DOHH2 (cell line): ENCODE measurements at regions not wholly inside any gene's neighbourhood (a gene's known extent, or its start where the extent isn't known, plus 50 kb on each side); places are given as distances from the start of the nearest gene placed in this dataset.

Experiments
- H3F3A ChIP-seq: fragments of 200-600 bp; sonication (generic), shearing (Covaris generic); 2 replicates; pipeline ENCODE4 v1.6.0; 2016; ENCODE audit warnings: antibody characterized with exemption, mild to moderate bottlenecking; ENCODE audit not compliant: control insufficient read depth, insufficient read depth
- H3K27ac ChIP-seq: fragments of 200-600 bp; sonication (generic); 2 replicates; pipeline ENCODE4 v1.5.1; 2014; ENCODE audit warnings: low read depth, mild to moderate bottlenecking, low read length, moderate library complexity
- H3K27me3 ChIP-seq: fragments of 200-600 bp; sonication (generic); 2 replicates; pipeline ENCODE4 v1.6.1; 2014; ENCODE audit warnings: mild to moderate bottlenecking, low read length, mixed read lengths; ENCODE audit not compliant: control insufficient read depth
- H3K36me3 ChIP-seq: fragments of 200-600 bp; sonication (generic); 2 replicates; pipeline ENCODE4 v1.6.1; 2014; ENCODE audit warnings: mild to moderate bottlenecking, low read length, moderate library complexity, mixed read lengths; ENCODE audit not compliant: control insufficient read depth
- H3K4me1 ChIP-seq: fragments of 200-600 bp; sonication (generic); 2 replicates; pipeline ENCODE4 v1.6.1; 2014; ENCODE audit warnings: mild to moderate bottlenecking, low read length, mixed read lengths; ENCODE audit not compliant: control insufficient read depth
- H3K4me2 ChIP-seq: fragments of 200-600 bp; sonication (generic); 2 replicates; pipeline ENCODE4 v1.6.0; 2014; ENCODE audit warnings: mild to moderate bottlenecking, low read length, moderate library complexity
- H3K4me3 ChIP-seq: fragments of 200-600 bp; sonication (generic); 2 replicates; pipeline ENCODE4 v1.5.1; 2014; ENCODE audit warnings: mild to moderate bottlenecking, low read length, mixed read lengths
- H3K79me2 ChIP-seq: fragments of 200-600 bp; sonication (generic); 2 replicates; pipeline ENCODE4 v1.6.1; 2014; ENCODE audit warnings: mild to moderate bottlenecking, low read length, mixed read lengths; ENCODE audit not compliant: control insufficient read depth
- H3K9me2 ChIP-seq: fragments of 200-600 bp; sonication (generic); replicated peaks from 2 replicates; pipeline ENCODE4 v1.6.1; 2014; ENCODE audit warnings: mild to moderate bottlenecking, low read length, mixed read lengths; ENCODE audit not compliant: control insufficient read depth
- H3K9me3 ChIP-seq: fragments of 200-600 bp; sonication (generic); 2 replicates; pipeline ENCODE4 v1.6.1; 2014; ENCODE audit warnings: antibody characterized with exemption, low read length, mixed read lengths; ENCODE audit not compliant: control insufficient read depth, insufficient read depth
- H4K20me1 ChIP-seq: fragments of 200-600 bp; sonication (generic); 2 replicates; pipeline ENCODE4 v1.6.0; 2014; ENCODE audit warnings: low read depth, mild to moderate bottlenecking, antibody characterized with exemption, low read length, moderate library complexity; ENCODE audit not compliant: control insufficient read depth, insufficient read depth
- EZH2phosphoT487 ChIP-seq: fragments of 200-600 bp; sonication (generic); IDR thresholded peaks from 2 replicates; pipeline ENCODE4 v1.6.1; 2017; ENCODE audit warnings: borderline replicate concordance, mild to moderate bottlenecking, antibody characterized with exemption, low read length, moderate library complexity, mixed read lengths
- TF ChIP-seq, protein P1 (sequence below): fragments of 200-600 bp; sonication (generic); IDR thresholded peaks from one replicate; pipeline ENCODE4 v1.5.1; 2014; ENCODE audit warnings: antibody characterized with exemption, mild to moderate bottlenecking, low read depth, low read length; ENCODE audit not compliant: poor library complexity, severe bottlenecking

DNA sequence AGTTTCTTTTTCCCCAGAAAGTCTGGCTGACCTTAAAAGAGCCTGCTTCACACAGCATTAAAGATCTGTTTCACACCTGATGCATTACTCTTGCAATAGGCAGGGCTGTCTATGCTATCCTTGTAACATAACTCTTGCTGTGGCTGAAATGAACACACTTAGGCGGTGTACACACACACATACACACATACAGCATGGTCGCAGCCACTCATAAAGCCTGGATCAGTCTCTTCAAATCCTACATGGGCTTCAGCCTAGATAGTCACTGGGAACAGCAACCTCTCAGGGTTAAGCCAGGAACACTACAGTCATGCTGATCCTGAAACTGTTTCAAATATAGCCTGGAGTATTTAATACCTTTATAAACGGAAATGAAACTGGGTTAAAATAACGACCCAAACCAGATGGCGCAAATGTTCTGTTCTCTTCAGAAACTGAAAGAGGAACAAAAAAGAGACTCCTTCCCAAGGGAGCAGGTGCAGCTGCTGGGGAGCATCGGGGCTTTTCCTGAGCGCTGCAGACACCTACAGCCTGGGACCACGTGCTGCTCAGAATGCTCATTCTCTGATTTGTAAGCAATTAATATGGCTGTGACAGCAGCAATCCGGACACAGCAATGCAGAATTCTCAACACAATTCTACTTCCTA, 61.0 kb upstream of the SFMBT2 start:
- peaks cover 14% of the 10 kb centered on the region for H3K79me2 ChIP-seq
- H3K9me2 ChIP-seq, result no peaks in the 10 kb centered on the region
- H3K4me3 ChIP-seq, result peak overlapping the region; percentile 67
- peaks cover 48% of the 10 kb centered on the region for H3F3A ChIP-seq
- peak overlapping the region; percentile 84 for H3K4me2 ChIP-seq
- TF ChIP-seq EZH2phosphoT487, result no peak
- TF ChIP-seq, protein P1, sequence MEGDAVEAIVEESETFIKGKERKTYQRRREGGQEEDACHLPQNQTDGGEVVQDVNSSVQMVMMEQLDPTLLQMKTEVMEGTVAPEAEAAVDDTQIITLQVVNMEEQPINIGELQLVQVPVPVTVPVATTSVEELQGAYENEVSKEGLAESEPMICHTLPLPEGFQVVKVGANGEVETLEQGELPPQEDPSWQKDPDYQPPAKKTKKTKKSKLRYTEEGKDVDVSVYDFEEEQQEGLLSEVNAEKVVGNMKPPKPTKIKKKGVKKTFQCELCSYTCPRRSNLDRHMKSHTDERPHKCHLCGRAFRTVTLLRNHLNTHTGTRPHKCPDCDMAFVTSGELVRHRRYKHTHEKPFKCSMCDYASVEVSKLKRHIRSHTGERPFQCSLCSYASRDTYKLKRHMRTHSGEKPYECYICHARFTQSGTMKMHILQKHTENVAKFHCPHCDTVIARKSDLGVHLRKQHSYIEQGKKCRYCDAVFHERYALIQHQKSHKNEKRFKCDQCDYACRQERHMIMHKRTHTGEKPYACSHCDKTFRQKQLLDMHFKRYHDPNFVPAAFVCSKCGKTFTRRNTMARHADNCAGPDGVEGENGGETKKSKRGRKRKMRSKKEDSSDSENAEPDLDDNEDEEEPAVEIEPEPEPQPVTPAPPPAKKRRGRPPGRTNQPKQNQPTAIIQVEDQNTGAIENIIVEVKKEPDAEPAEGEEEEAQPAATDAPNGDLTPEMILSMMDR, result no peak
- H3K27me3 ChIP-seq, result no peaks in the 10 kb centered on the region
- H3K27ac ChIP-seq, result peak overlapping the region; percentile 99
- H3K36me3 ChIP-seq, result no peaks in the 10 kb centered on the region
- no peaks in the 10 kb centered on the region for H4K20me1 ChIP-seq
- H3K4me1 ChIP-seq, result peaks cover 78% of the 10 kb centered on the region
- no peaks in the 10 kb centered on the region for H3K9me3 ChIP-seq

- Histone ChIP-seq H3K4me3 (peak overlapping the region; percentile 67), H3K27me3 (no peaks in the 10 kb centered on the region), H3K4me1 (peaks cover 65% of the 10 kb centered on the region), H3K9me3 (no peaks in the 10 kb centered on the region), H3K9me2 (no peaks in the 10 kb centered on the region), H3K36me3 (no peaks in the 10 kb centered on the region), H3K27ac (peak overlapping the region; percentile 99), H3K4me2 (peak overlapping the region; percentile 82), H3K79me2 (peaks cover 14% of the 10 kb centered on the region), H4K20me1 (no peaks in the 10 kb centered on the region), H3F3A (peaks cover 47% of the 10 kb centered on the region)
- no peak for TF ChIP-seq EZH2phosphoT487
- TF ChIP-seq, protein P1, result no peak
Measured at GRCh38 chr10:7470371-7470770, 59.5 kb upstream of the SFMBT2 start.

DNA sequence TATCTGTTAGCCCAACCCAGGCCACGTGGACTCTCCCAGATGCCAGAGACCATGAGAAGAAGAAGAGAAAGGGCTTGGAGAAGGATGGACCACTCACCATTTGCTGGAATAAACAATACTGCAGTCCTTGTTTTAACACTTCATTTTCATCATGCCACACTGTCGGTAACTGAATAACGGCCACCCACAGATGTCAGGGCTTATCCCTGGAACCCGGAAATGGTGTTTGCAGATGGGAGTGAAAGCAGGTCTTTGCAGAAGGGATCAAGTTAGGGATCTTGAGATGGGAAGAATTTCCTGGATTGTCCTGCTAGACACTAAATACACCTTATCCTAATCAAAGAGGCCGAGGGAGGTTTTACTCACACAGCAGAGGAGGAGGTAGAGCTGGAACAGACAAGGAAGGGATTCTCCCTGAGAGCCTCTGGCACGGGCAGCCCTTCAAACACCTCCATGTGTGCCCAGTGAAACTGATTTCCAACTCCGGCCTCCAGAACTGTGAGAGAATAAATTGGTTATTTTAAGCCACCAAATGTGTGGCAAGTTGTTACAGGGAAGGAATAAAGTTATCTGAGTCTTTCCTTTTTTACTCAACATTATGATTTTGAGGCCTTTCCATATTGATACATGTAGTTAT, 56.3 kb upstream of the SFMBT2 start:
- Histone ChIP-seq H3K36me3 (no peaks in the 10 kb centered on the region), H3K4me2 (no peak overlapping the region), H3K4me3 (no peak overlapping the region), H3K9me2 (no peaks in the 10 kb centered on the region), H3K9me3 (no peaks in the 10 kb centered on the region), H3K79me2 (peaks cover 14% of the 10 kb centered on the region), H3K4me1 (peaks cover 33% of the 10 kb centered on the region), H3K27me3 (no peaks in the 10 kb centered on the region), H3K27ac (no peak overlapping the region), H4K20me1 (no peaks in the 10 kb centered on the region), H3F3A (peaks cover 25% of the 10 kb centered on the region)
- no peak for TF ChIP-seq EZH2phosphoT487
- TF ChIP-seq, protein P1, result no peak
